ENCODE measurements at regions not wholly inside any gene's neighbourhood (a gene's known extent, or its start where the extent isn't known, plus 50 kb on each side); places are given as distances from the start of the nearest gene placed in this dataset.
A peak's percentile ranks its signal among the peaks of the same experiment; 100 is the strongest.

DNA sequence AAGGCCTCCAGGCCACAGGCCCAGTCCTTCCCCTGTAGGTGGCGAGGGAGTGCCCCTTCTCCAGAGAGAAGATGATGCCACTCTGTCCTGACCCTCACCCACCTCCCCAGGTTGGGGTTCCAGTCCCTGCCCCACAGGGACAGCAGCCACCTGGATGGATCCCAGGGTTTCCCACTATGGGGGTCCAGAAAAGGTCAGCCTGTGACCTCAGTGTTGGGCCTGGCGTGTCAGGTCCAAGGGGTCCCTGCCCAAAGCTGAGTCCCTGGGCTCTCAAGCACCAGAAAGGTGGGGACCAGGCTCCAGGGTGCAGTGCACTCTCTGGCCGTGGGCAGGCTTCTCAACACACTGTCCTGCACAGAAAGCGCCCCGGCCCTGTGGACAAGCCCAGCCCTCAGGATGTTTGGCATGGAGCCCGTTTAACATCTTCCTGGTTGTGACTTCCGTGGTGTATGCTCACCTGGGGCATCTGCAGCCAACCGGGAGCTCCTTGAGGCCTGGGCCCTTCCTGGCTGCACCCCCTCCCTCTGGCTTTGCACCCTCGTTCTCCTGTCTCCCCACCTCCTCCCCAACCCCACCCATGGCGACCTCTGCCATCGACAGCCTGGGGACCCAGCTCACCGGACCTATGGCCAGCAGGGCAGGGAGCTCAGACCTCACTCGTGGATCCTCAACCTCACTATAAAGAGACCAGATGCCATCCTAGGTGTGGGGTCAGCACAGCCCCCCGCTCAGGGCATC is 58.3 kb upstream of the PPP2R2D start:
- DNase-seq = peak in 2 of 14 experiments; percentile 7 to 26

GRCh38 chr10:131843089-131843595 is 57.7 kb upstream of the PPP2R2D start:
- H3K4me1 ChIP-seq (ENCODE audit: insufficient read depth, low read length) = no peaks in the 10 kb centered on the region
- no peaks in the 10 kb centered on the region for H3K4me1 Mint-ChIP-seq (ENCODE audit: low read depth)
- POLR2A ChIA-PET = no interaction called here
- intact Hi-C loops (cut with DNase I, micrococcal nuclease) = no loop called here
- H3K27me3 Mint-ChIP-seq = peaks cover 4% of the 10 kb centered on the region
- no peaks in the 10 kb centered on the region for H3K36me3 ChIP-seq (ENCODE audit: insufficient read depth, low read length)
- H3K9me3 Mint-ChIP-seq = no peaks in the 10 kb centered on the region
- H3K27ac Mint-ChIP-seq = no peak overlapping the region
- CTCF ChIA-PET = no interaction called here
- ATAC-seq (ENCODE audit: poor library complexity) = no peak
- H3K9me3 ChIP-seq (ENCODE audit: control insufficient read depth in 1 of 2, insufficient read depth in 1 of 2, low read length in 2 of 2) = peaks cover 0 to 12% of the 10 kb centered on the region in 2 experiments
- no peak overlapping the region for H3K27ac ChIP-seq (ENCODE audit: low read depth in 1 of 2, low read length in 2 of 2)
- H3K36me3 Mint-ChIP-seq (ENCODE audit: low read depth) = no peaks in the 10 kb centered on the region
- no peak overlapping the region for H3K4me3 ChIP-seq (ENCODE audit: low read length)
- TF ChIP-seq, protein P1, sequence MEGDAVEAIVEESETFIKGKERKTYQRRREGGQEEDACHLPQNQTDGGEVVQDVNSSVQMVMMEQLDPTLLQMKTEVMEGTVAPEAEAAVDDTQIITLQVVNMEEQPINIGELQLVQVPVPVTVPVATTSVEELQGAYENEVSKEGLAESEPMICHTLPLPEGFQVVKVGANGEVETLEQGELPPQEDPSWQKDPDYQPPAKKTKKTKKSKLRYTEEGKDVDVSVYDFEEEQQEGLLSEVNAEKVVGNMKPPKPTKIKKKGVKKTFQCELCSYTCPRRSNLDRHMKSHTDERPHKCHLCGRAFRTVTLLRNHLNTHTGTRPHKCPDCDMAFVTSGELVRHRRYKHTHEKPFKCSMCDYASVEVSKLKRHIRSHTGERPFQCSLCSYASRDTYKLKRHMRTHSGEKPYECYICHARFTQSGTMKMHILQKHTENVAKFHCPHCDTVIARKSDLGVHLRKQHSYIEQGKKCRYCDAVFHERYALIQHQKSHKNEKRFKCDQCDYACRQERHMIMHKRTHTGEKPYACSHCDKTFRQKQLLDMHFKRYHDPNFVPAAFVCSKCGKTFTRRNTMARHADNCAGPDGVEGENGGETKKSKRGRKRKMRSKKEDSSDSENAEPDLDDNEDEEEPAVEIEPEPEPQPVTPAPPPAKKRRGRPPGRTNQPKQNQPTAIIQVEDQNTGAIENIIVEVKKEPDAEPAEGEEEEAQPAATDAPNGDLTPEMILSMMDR (IDR thresholded peaks at IDR 0.05) = no peak
- H3K27me3 ChIP-seq (ENCODE audit: control insufficient read depth in 1 of 2, insufficient read depth in 2 of 2, low read length in 2 of 2) = no peaks in the 10 kb centered on the region
- H3K4me3 Mint-ChIP-seq = no peak overlapping the region
- DNase-seq = no peak

More for the DNA sequence above, 58.3 kb upstream of the PPP2R2D start:
- intact Hi-C loops (cut with DNase I, micrococcal nuclease) = no loop called here
- no peaks in the 10 kb centered on the region for H3K36me3 ChIP-seq (ENCODE audit: insufficient read depth, low read length)
- CTCF ChIA-PET = no interaction called here
- peaks cover 0 to 12% of the 10 kb centered on the region in 2 experiments for H3K9me3 ChIP-seq (ENCODE audit: control insufficient read depth in 1 of 2, insufficient read depth in 1 of 2, low read length in 2 of 2)
- no peak overlapping the region for H3K4me3 Mint-ChIP-seq
- H3K36me3 Mint-ChIP-seq (ENCODE audit: low read depth) = no peaks in the 10 kb centered on the region
- no peak overlapping the region for H3K27ac Mint-ChIP-seq
- H3K27me3 ChIP-seq (ENCODE audit: control insufficient read depth in 1 of 2, insufficient read depth in 2 of 2, low read length in 2 of 2) = no peaks in the 10 kb centered on the region
- no peak overlapping the region for H3K27ac ChIP-seq (ENCODE audit: low read depth in 1 of 2, low read length in 2 of 2)
- H3K9me3 Mint-ChIP-seq = no peaks in the 10 kb centered on the region
- peaks cover 4% of the 10 kb centered on the region for H3K27me3 Mint-ChIP-seq
- POLR2A ChIA-PET = no interaction called here
- no peaks in the 10 kb centered on the region for H3K4me1 ChIP-seq (ENCODE audit: insufficient read depth, low read length)
- no peaks in the 10 kb centered on the region for H3K4me1 Mint-ChIP-seq (ENCODE audit: low read depth)
- ATAC-seq (ENCODE audit: poor library complexity) = no peak
- no peak overlapping the region for H3K4me3 ChIP-seq (ENCODE audit: low read length)
- TF ChIP-seq, protein P1 (IDR thresholded peaks at IDR 0.05) = no peak

DNA sequence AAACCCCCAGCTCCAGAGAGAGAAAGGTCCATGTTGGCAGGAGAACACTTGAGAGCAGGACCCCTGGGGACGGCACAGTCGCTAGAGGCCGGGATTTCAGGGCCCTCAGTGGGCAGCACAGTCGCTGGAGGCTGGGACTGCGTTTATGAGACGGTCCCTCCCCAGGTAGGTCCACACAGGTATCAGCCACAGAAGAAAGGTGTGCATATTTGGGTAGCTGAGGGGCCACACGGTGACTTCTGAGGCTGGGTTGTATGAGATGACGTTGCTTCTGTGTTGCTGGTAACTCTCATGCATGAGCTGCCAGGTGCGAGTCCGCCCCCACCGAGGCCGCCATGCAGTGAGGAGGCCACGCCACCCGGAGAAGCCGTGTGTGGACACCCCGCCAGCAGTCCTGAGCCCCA is 56.9 kb upstream of the PPP2R2D start:
- H3K36me3 Mint-ChIP-seq (ENCODE audit: low read depth) = no peaks in the 10 kb centered on the region
- TF ChIP-seq, protein P1 (IDR thresholded peaks at IDR 0.05) = no peak
- H3K4me1 Mint-ChIP-seq (ENCODE audit: low read depth) = no peaks in the 10 kb centered on the region
- CTCF ChIA-PET = no interaction called here
- no peaks in the 10 kb centered on the region for H3K9me3 Mint-ChIP-seq
- Histone ChIP-seq H3K36me3 (ENCODE audit: insufficient read depth, low read length) (no peaks in the 10 kb centered on the region), H3K4me1 (ENCODE audit: insufficient read depth, low read length) (no peaks in the 10 kb centered on the region), H3K9me3 (ENCODE audit: control insufficient read depth in 1 of 2, insufficient read depth in 1 of 2, low read length in 2 of 2) (peaks cover 0 to 12% of the 10 kb centered on the region in 2 experiments), H3K27me3 (ENCODE audit: control insufficient read depth in 1 of 2, insufficient read depth in 2 of 2, low read length in 2 of 2) (no peaks in the 10 kb centered on the region), H3K27ac (ENCODE audit: low read depth in 1 of 2, low read length in 2 of 2) (no peak overlapping the region), H3K4me3 (ENCODE audit: low read length) (no peak overlapping the region)
- POLR2A ChIA-PET = no interaction called here
- DNase-seq = no peak
- no peak overlapping the region for H3K4me3 Mint-ChIP-seq
- intact Hi-C loops (cut with DNase I, micrococcal nuclease) = no loop called here
- no peak overlapping the region for H3K27ac Mint-ChIP-seq
- peaks cover 4% of the 10 kb centered on the region for H3K27me3 Mint-ChIP-seq
- no peak for ATAC-seq (ENCODE audit: poor library complexity)
